NCI-H2196 treated with DMSO at 0.1 percent for 48 hours (cell line): ENCODE measurements at regions not wholly inside any gene's neighbourhood (a gene's known extent, or its start where the extent isn't known, plus 50 kb on each side); places are given as distances from the start of the nearest gene placed in this dataset.

Experiments used
- DNase-seq: peaks from one replicate; lab custom pipeline; 2025; ENCODE audit not compliant: unreplicated experiment; lab: John Stamatoyannopoulos, UW

- DNase-seq: no peak
Observed at GRCh38 chrX:57848857-57849256, 61.4 kb downstream of the ZXDA start.

- no peak for DNase-seq
Observed at GRCh38 chrX:57822818-57823217, 87.4 kb downstream of the ZXDA start.

- no peak for DNase-seq
Observed at GRCh38 chrX:57822398-57822797, 87.9 kb downstream of the ZXDA start.

- peak; percentile 6 for DNase-seq
Observed at GRCh38 chrX:57821703-57822387, 88.4 kb downstream of the ZXDA start.

GRCh38 chrX:57817302-57817701, 93.0 kb downstream of the ZXDA start:
- DNase-seq: no peak

GRCh38 chrX:57772637-57773036, 92.6 kb upstream of the NLRP2B start:
- DNase-seq: no peak

GRCh38 chrX:57771689-57772088, 91.6 kb upstream of the NLRP2B start:
- DNase-seq: no peak

GRCh38 chrX:57752866-57753265, 72.8 kb upstream of the NLRP2B start:
- DNase-seq: no peak

- no peak for DNase-seq
Observed at GRCh38 chrX:57741107-57741506, 61.0 kb upstream of the NLRP2B start.

- DNase-seq: no peak
Observed at GRCh38 chrX:57737881-57738280, 57.8 kb upstream of the NLRP2B start.
